Dendritic cell treated with granulocyte-macrophage colony-stimulating factor and Interleukin-4, amounts not matched to agents 40 ng/mL and 50 ng/mL, for 4 days (primary cell): ENCODE measurements at regions not wholly inside any gene's neighbourhood (a gene's known extent, or its start where the extent isn't known, plus 50 kb on each side); places are given as distances from the start of the nearest gene placed in this dataset.

Experiments
- H3K27ac Mint-ChIP-seq: one replicate; pipeline ENCODE4 v1.8.0; 2022; ENCODE audit warnings: mild to moderate bottlenecking, mixed read lengths
- H3K27me3 Mint-ChIP-seq: one replicate; pipeline ENCODE4 v1.8.0; 2022; ENCODE audit warnings: mild to moderate bottlenecking, mixed read lengths
- H3K36me3 Mint-ChIP-seq: one replicate; pipeline ENCODE4 v1.8.0; 2022; ENCODE audit warnings: low read depth, mixed read lengths
- H3K4me1 Mint-ChIP-seq: one replicate; pipeline ENCODE4 v1.8.0; 2022; ENCODE audit warnings: low read depth, mixed read lengths
- H3K4me3 Mint-ChIP-seq: one replicate; pipeline ENCODE4 v1.8.0; 2022; ENCODE audit warnings: mild to moderate bottlenecking, moderate library complexity, mixed read lengths
- H3K9me3 Mint-ChIP-seq: one replicate; pipeline ENCODE4 v1.8.0; 2022; ENCODE audit warnings: mixed read lengths
- intact Hi-C: fragments of 100-400 bp; cut with micrococcal nuclease; formaldehyde crosslinking; loops from one replicate; pipeline ENCODE4 v1.15.0; 2022

DNA sequence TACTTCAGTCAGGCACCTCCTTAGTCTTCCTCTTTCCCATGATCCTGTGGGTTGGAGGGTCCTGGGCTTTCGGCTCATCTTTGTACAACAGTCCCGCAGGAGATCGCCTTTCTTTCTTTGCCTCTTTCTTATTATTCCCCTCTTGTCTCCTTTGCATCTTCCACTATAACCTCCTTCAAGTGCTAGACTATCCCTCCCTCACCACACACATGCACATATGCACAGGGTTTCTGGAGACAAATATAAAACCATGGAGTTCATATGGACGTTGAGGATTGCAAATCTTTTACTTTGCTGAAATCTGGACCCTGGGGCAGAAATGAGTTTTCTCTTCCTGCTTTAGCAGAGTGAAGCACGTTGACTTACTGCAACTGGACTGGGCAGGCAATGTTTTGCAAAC lies 80.3 kb downstream of the TMEM17 start:
- Mint-ChIP-seq H3K27me3 (no peaks in the 10 kb centered on the region), H3K4me1 (peaks cover 5% of the 10 kb centered on the region), H3K4me3 (no peak overlapping the region), H3K36me3 (no peaks in the 10 kb centered on the region), H3K27ac (no peak overlapping the region), H3K9me3 (no peaks in the 10 kb centered on the region)
- intact Hi-C loops: no loop called here

DNA sequence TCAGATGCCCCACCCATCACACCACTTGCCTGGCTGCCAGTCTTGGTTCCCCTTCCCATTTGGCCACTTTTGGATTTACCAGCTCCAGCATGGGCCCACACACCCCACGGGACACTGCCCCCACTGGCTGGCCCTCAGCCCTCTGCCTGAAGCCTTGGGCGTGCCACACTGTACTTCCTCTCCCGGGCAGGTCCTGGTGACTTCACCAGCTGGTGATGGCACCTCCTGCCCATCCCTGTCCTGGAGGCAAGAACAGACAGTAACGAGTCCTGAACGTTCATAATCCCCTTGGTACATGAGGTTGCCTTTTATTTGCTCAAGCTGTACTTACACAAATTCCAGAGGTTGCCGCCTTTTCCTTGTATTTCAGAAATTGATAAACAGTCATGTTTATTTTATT lies 81.1 kb downstream of the TMEM17 start:
- H3K9me3 Mint-ChIP-seq: no peaks in the 10 kb centered on the region
- H3K4me3 Mint-ChIP-seq: no peak overlapping the region
- no peak overlapping the region for H3K27ac Mint-ChIP-seq
- H3K4me1 Mint-ChIP-seq: peaks cover 5% of the 10 kb centered on the region
- H3K36me3 Mint-ChIP-seq: no peaks in the 10 kb centered on the region
- intact Hi-C loops: no loop called here
- H3K27me3 Mint-ChIP-seq: no peaks in the 10 kb centered on the region

DNA sequence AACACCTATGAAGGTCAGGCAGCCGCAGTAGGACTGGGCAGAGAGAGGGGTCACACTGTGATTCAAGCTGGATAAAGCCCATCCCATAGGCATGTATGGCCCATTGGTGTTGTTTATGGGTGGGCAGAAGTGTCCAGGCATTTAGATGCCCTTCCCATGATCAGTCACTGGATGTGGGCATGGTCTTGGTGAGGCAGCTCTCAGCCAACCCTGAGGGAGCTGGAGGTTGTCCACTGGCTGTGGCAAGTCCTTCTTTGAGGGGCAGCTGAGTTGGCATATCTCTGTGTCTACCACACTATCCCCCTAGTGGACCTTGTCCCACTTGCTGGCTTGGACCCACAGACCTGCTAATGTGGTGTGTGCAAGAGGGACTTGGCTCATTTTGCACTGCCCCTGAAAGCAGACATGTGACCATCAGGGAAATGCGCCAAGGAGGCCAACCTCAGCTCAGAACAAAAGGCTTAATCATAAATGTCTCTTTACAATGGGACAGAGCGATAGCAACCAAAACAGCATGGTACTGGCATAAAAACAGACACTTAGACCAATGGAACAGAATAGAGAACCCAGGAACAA lies 82.0 kb downstream of the TMEM17 start:
- no peaks in the 10 kb centered on the region for H3K27me3 Mint-ChIP-seq
- peaks cover 5% of the 10 kb centered on the region for H3K4me1 Mint-ChIP-seq
- no peak overlapping the region for H3K27ac Mint-ChIP-seq
- peaks cover 8% of the 10 kb centered on the region for H3K9me3 Mint-ChIP-seq
- no peak overlapping the region for H3K4me3 Mint-ChIP-seq
- intact Hi-C loops: no loop called here
- no peaks in the 10 kb centered on the region for H3K36me3 Mint-ChIP-seq

DNA sequence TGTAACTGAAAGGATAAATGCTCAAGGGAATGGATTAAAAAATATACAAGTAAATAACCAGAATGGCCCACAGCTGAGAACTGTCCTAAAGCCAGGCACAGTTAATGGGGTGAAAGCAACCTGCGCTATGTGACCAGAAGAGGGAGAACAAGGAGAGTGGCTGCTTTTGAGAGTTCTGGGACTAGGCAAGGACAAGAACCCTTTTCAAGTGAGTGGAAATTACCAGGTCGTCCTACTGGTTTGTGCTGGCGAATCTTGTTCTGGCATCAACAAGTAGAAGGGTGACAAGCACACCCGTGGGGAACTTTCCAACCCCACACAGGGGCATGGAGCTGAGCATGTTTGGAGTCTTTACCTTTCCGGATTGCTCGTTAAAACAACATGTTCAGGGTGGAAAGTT lies 82.8 kb downstream of the TMEM17 start:
- Mint-ChIP-seq H3K27me3 (no peaks in the 10 kb centered on the region), H3K36me3 (no peaks in the 10 kb centered on the region), H3K4me1 (peaks cover 5% of the 10 kb centered on the region), H3K9me3 (peaks cover 13% of the 10 kb centered on the region), H3K27ac (no peak overlapping the region), H3K4me3 (no peak overlapping the region)
- intact Hi-C loops: no loop called here

DNA sequence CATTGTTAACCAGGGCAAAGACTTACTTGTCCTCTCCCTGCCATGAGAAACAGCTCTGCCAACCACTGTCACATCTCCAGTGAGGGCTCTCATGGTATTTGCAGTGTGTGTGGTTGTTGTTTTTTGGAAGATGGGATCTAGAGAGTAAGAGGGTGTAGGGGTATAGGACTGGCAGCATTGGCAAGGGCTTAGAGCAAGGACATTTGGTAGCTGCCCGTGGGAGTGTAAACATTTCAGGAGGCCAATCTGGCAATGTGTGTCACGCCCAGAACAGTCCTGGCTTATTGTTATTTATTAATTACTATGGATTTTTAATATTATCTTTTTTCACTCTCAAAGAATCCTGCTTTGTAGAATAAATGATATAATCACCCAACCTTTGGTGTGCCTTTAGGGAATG lies 90.5 kb downstream of the TMEM17 start:
- H3K4me1 Mint-ChIP-seq: peaks cover 30% of the 10 kb centered on the region
- intact Hi-C loops: loop anchor here (10.0 kb wide), 1 partner anchor 221 kb away; the partner anchor contains the start of gene B3GNT2
- peaks cover 13% of the 10 kb centered on the region for H3K9me3 Mint-ChIP-seq
- H3K4me3 Mint-ChIP-seq: no peak overlapping the region
- no peak overlapping the region for H3K27ac Mint-ChIP-seq
- no peaks in the 10 kb centered on the region for H3K27me3 Mint-ChIP-seq
- H3K36me3 Mint-ChIP-seq: no peaks in the 10 kb centered on the region

DNA sequence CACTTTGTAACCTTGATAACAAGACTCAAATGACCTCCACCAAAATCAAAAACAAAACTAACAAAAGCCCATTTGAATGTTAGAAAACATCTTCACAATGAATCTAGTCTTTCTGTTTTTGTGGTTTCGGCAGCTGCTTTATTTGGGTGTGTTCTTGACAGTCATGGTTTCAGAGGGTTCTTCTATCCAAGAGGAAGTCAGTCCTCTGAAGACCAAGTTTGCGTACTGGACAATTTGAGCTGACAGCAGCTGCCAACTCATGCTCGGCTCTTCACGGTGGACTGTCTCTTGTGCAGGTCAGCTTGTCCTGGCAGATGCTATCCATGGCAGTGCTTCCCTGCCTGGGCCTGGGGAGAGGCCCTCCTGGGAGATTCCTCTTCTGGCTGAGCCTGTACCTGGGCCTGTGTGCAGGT lies 91.0 kb downstream of the TMEM17 start:
- no peak overlapping the region for H3K4me3 Mint-ChIP-seq
- intact Hi-C loops: loop anchor here (10.0 kb wide), 1 partner anchor 220 kb away; the partner anchor contains the start of gene B3GNT2

DNA sequence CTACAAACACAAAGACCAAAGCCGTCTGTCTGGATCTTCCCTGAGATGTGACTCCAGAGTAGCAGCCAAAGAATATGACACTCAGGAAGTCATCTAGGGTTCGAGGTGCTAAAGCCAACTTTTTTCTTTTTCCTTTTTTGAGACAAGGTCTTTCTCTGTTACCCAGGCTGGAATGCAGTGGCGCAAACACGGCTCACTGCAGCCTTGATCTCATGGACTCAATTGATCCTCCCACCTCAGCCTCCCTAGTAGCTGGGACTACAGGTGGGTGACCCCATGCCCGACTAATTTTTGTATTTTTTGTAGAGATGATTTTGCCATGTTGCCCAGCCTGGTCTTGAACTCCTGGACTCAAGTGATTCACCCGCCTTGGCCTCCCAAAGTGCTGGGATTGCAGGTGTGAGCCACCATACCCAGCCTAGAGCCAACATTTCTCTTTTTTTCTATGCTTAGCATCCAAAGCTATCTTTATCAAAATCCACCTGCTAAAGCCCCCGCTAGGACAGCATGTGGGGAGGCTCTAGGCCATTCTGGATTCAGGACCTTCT lies 92.8 kb downstream of the TMEM17 start:
- Mint-ChIP-seq H3K4me3 (no peak overlapping the region), H3K27me3 (no peaks in the 10 kb centered on the region), H3K4me1 (peaks cover 30% of the 10 kb centered on the region), H3K9me3 (no peaks in the 10 kb centered on the region), H3K27ac (no peak overlapping the region), H3K36me3 (no peaks in the 10 kb centered on the region)
- intact Hi-C loops: loop anchor here (2.0 to 10.0 kb wide), 2 partner anchors 218 to 420 kb away; partner anchors contain the start of gene B3GNT2

More for the DNA sequence above, 91.0 kb downstream of the TMEM17 start:
- Mint-ChIP-seq H3K27ac (no peak overlapping the region), H3K27me3 (no peaks in the 10 kb centered on the region), H3K4me1 (peaks cover 30% of the 10 kb centered on the region), H3K9me3 (peaks cover 13% of the 10 kb centered on the region), H3K36me3 (no peaks in the 10 kb centered on the region)

DNA sequence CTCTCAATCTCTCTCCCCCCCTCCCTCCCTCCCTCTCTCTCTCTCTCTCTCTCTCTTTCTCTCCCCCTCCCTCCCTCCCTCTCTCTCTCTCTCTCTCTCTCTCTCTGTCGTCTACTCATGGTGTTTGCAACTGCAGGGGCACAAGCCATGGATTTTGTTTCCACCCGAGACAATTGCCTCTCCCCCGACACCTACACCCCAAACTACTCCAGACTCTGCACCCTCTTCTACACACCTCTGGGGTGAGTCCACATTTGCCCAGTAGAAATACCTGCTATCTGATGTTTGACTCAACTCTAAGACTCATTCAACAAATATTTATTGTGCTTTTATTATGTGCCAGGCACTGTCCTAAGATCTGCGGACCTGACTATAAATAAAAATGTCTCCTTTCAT lies 93.7 kb downstream of the TMEM17 start:
- Mint-ChIP-seq H3K9me3 (no peaks in the 10 kb centered on the region), H3K27ac (peak overlapping the region; percentile 70), H3K4me3 (no peak overlapping the region), H3K4me1 (peaks cover 30% of the 10 kb centered on the region), H3K36me3 (no peaks in the 10 kb centered on the region), H3K27me3 (no peaks in the 10 kb centered on the region)
- intact Hi-C loops: loop anchor here (1.0 to 10.0 kb wide), 3 partner anchors 218 to 494 kb away; partner anchors contain the start of gene B3GNT2

DNA sequence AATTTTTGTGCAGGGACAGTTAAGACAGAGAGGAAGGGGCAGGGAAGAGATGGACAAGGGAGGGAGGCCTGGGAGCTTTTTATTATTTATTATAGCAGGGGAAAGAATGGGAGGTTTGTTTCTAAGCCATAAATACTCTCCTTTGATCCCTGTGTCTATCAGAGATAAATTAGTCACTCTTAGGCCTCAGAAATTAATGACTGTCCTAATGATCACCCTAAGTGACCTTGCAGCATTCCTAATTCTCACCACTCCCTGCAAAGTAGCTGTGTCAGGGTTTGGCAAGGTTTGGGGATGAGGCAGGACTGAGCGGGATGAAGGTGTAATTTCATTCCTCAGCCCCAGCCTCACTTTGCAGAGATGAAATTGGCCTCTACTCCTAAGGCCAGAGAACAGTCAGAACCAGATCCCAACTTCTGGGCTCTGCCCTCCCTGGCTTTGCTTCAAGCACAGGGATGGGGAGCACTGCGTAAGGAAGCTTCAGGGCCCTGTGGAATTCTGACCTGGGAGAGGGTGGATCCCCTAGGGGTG lies 95.0 kb downstream of the TMEM17 start:
- intact Hi-C loops: loop anchor here (10.0 kb wide), 1 partner anchor 216 kb away; the partner anchor contains the start of gene B3GNT2
- Mint-ChIP-seq H3K4me1 (peaks cover 30% of the 10 kb centered on the region), H3K27ac (peak overlapping the region; percentile 70), H3K36me3 (no peaks in the 10 kb centered on the region), H3K27me3 (no peaks in the 10 kb centered on the region), H3K4me3 (no peak overlapping the region), H3K9me3 (no peaks in the 10 kb centered on the region)

DNA sequence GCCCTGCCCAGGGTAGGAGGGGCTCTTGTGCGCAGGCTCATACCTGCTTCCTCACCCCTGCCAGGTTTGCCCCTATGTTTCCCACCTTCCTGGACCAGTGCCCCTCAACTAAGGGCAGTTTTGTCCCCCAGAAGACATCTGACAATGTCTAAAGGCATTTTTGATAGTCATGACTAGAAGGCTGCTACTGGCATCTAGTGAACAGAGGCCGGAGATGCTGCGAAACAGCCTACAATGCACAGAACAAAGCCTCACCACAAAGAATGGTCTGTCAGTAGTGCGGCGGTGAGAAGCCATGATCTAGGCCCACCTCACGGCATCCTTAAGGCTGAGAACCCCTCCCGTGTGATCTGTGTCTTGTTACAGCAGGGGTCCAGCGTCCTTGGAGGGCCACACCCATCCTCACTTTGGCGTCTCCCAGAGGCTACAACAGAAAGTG lies 96.0 kb downstream of the TMEM17 start:
- Mint-ChIP-seq H3K9me3 (no peaks in the 10 kb centered on the region), H3K36me3 (no peaks in the 10 kb centered on the region), H3K4me3 (no peak overlapping the region), H3K27ac (no peak overlapping the region), H3K27me3 (no peaks in the 10 kb centered on the region), H3K4me1 (peaks cover 29% of the 10 kb centered on the region)
- intact Hi-C loops: loop anchor here (10.0 kb wide), 1 partner anchor 215 kb away; the partner anchor contains the start of gene B3GNT2

DNA sequence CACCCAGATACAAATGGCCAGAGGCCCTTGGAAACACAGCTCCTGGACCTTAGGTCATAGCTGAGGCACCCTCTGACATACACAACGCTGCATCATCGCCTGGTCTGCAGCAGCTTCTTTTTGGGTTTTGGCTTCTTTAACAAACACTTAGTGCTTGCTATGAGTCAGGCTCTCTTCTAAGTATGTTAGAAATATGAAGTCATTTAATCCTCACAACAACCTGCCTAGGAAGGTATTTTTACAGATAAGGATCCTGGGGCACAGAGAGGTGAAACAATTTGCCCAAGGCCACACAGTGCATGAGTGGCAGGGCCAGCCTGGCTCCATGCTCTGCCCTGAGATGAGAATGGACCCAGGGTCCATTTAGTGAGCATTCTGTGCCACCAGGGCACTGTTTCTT lies 96.6 kb downstream of the TMEM17 start:
- no peaks in the 10 kb centered on the region for H3K36me3 Mint-ChIP-seq
- intact Hi-C loops: no loop called here
- H3K4me1 Mint-ChIP-seq: peaks cover 26% of the 10 kb centered on the region
- H3K27ac Mint-ChIP-seq: no peak overlapping the region
- H3K4me3 Mint-ChIP-seq: no peak overlapping the region
- no peaks in the 10 kb centered on the region for H3K27me3 Mint-ChIP-seq
- no peaks in the 10 kb centered on the region for H3K9me3 Mint-ChIP-seq

DNA sequence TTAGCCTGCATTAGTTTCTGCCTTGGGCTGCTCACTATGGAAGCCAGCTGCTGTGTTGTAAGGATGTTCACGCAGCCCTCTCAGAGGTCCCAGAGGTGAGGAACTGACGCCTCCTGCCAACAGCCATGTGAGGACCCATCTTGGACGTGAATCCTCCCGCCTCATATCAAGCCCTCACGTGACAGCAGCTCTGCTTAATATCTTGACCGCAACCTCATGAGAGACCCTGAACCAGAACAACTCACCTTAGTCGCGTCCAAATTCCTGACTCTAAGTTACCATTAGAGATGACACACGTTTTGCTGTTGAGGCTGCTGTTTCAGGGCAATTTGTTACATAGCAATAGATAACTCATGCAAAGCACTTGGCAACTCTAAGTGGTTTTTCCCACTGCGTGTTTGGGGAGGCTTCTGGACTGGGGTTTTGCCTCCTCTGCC lies 97.7 kb downstream of the TMEM17 start:
- Mint-ChIP-seq H3K36me3 (no peaks in the 10 kb centered on the region), H3K27me3 (no peaks in the 10 kb centered on the region), H3K9me3 (no peaks in the 10 kb centered on the region), H3K4me1 (peaks cover 26% of the 10 kb centered on the region), H3K4me3 (no peak overlapping the region), H3K27ac (no peak overlapping the region)
- intact Hi-C loops: no loop called here

DNA sequence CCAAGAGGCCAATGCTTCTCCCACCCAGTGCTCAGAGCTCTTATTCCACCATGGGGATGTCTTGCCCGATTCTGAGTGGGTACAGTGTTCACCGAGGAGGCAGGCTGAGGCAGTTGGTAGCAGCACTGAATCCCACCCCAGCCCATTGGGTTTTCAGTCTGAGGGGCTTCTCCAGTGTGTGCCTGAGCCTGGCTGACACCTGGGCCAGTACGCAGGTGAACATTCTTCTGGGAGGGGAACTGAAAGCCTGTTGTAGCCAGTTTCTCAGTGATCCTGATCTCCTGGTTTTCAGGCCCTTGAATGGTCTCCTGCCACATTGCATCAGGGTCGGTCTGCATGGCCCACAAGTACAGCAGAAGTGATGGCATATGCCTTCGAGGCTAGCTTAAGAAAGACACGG lies 98.2 kb downstream of the TMEM17 start:
- Mint-ChIP-seq H3K9me3 (no peaks in the 10 kb centered on the region), H3K27me3 (no peaks in the 10 kb centered on the region), H3K27ac (no peak overlapping the region), H3K4me3 (no peak overlapping the region), H3K4me1 (peaks cover 26% of the 10 kb centered on the region), H3K36me3 (no peaks in the 10 kb centered on the region)
- intact Hi-C loops: no loop called here

DNA sequence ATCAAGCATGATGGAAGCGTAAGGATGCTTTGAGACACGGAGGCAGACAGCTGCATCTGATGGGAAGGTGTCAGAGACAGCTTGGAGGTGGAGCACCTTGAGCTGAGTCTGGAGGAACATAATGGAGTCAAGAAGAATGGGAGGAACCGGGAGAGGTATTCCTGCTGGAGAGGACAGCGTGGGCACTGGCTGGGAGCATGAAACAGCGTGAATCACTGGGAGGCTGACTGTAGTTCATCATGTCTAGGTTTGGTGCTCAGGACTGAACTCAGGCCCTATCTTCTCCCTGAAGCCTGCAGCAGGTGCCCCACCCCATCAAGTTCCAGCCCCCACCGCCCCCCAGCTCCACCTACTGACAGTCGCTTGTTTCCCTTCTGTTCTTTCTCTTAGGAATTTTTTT lies 98.6 kb downstream of the TMEM17 start:
- H3K27me3 Mint-ChIP-seq: no peaks in the 10 kb centered on the region
- H3K27ac Mint-ChIP-seq: no peak overlapping the region
- no peaks in the 10 kb centered on the region for H3K9me3 Mint-ChIP-seq
- intact Hi-C loops: no loop called here
- H3K36me3 Mint-ChIP-seq: no peaks in the 10 kb centered on the region
- H3K4me3 Mint-ChIP-seq: no peak overlapping the region
- peaks cover 24% of the 10 kb centered on the region for H3K4me1 Mint-ChIP-seq
